ENCODE measurements at regions not wholly inside any gene's neighbourhood (a gene's known extent, or its start where the extent isn't known, plus 50 kb on each side); places are given as distances from the start of the nearest gene placed in this dataset.

DNA sequence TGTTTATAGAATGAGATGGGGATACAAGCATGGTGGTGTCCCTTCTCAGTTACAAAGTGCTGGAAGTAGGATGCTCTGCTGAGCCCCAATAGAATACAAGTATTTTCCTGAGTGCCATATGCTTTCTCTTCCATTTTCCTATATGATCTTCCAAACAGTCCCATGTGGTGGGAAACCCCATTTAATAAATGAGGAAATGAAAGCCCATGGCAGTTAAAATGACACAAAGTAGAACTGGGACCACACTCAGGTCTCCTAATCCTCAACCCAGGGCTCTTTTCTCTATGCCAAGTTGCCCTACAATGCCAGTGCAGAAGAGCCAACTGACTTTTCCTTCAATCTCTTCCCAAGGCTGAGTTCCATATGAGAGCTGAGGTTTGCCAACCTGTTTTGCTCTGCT, 198.0 kb upstream of the FOXN2 start:
- dilution Hi-C loops (cut with MboI; ENCODE audit: extremely low pct_ligation_motif_present, low sequenced_read_pairs): no loop called here
- H3K27me3 ChIP-seq (ENCODE audit: control insufficient read depth, extremely low read depth, insufficient read depth, low read length): no peaks in the 10 kb centered on the region
- TF ChIP-seq EZH2 (IDR thresholded peaks at IDR 0.05; ENCODE audit: low read length): no peak
- TF ChIP-seq, protein P1, sequence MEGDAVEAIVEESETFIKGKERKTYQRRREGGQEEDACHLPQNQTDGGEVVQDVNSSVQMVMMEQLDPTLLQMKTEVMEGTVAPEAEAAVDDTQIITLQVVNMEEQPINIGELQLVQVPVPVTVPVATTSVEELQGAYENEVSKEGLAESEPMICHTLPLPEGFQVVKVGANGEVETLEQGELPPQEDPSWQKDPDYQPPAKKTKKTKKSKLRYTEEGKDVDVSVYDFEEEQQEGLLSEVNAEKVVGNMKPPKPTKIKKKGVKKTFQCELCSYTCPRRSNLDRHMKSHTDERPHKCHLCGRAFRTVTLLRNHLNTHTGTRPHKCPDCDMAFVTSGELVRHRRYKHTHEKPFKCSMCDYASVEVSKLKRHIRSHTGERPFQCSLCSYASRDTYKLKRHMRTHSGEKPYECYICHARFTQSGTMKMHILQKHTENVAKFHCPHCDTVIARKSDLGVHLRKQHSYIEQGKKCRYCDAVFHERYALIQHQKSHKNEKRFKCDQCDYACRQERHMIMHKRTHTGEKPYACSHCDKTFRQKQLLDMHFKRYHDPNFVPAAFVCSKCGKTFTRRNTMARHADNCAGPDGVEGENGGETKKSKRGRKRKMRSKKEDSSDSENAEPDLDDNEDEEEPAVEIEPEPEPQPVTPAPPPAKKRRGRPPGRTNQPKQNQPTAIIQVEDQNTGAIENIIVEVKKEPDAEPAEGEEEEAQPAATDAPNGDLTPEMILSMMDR (optimal IDR thresholded peaks at IDR 0.05 in 1 of 3, IDR thresholded peaks at IDR 0.05 in 1 of 3, conservative IDR thresholded peaks at IDR 0.05 in 1 of 3; ENCODE audit: extremely low read depth in 1 of 3, insufficient read depth in 2 of 3, low read length in 3 of 3): no peak
- FAIRE-seq (no peak), DNase-seq (ENCODE audit: low read depth, low spot score) (no peak)
- H2AFZ ChIP-seq (ENCODE audit: control insufficient read depth, low read length): no peak overlapping the region
- no peak overlapping the region for H3K9ac ChIP-seq (ENCODE audit: control insufficient read depth, extremely low read depth, insufficient read depth, low read length)
- no peaks in the 10 kb centered on the region for H3K9me3 ChIP-seq (ENCODE audit: control insufficient read depth, low read depth, low read length)
- no peaks in the 10 kb centered on the region for H3K9me1 ChIP-seq (ENCODE audit: control insufficient read depth, extremely low read depth, insufficient read depth, low read length)
- H3K36me3 ChIP-seq (ENCODE audit: control insufficient read depth in 2 of 2, extremely low read depth in 1 of 2, insufficient read depth in 2 of 2, low read length in 2 of 2): no peaks in the 10 kb centered on the region
- peaks cover 22% of the 10 kb centered on the region for H3K4me1 ChIP-seq (ENCODE audit: control insufficient read depth, extremely low read depth, insufficient read depth, low read length)
- H3K79me2 ChIP-seq (ENCODE audit: control insufficient read depth, insufficient read depth, low read length): no peaks in the 10 kb centered on the region
- H4K20me1 ChIP-seq (ENCODE audit: control insufficient read depth, extremely low read depth, insufficient read depth, low read length): no peaks in the 10 kb centered on the region
- H3K4me2 ChIP-seq (ENCODE audit: control insufficient read depth, extremely low read depth, insufficient read depth, low read depth, low read length): no peak overlapping the region
- no peak overlapping the region for H3K4me3 ChIP-seq (ENCODE audit: control insufficient read depth in 2 of 3, extremely low read depth in 1 of 3, insufficient read depth in 2 of 3, low read depth in 1 of 3, low read length in 3 of 3)
- H3K27ac ChIP-seq (ENCODE audit: control insufficient read depth, insufficient read depth, low read length): no peak overlapping the region

DNA sequence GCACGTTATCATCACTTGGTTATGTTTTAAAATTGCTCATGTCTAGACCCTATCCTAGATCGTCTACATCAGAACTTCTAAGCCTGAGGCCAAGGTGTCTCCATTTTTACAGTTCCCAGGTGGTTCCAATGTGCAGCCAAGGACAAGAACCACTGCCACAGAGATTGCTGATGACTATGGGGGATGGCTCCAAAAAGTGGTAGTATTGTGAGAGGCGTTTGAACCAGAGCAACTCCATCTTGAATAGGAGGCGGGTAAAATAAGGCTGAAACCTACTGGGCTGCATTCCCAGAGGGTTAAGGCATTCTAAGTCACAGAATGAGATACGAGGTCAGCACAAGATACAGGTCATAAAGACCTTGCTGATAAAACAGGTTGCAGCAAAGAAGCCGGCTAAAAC, 195.6 kb upstream of the FOXN2 start:
- H3K9me3 ChIP-seq (ENCODE audit: control insufficient read depth, low read depth, low read length): no peaks in the 10 kb centered on the region
- H3K4me3 ChIP-seq (ENCODE audit: control insufficient read depth in 2 of 3, extremely low read depth in 1 of 3, insufficient read depth in 2 of 3, low read depth in 1 of 3, low read length in 3 of 3): no peak overlapping the region
- H4K20me1 ChIP-seq (ENCODE audit: control insufficient read depth, extremely low read depth, insufficient read depth, low read length): no peaks in the 10 kb centered on the region
- no peak overlapping the region for H3K4me2 ChIP-seq (ENCODE audit: control insufficient read depth, extremely low read depth, insufficient read depth, low read depth, low read length)
- H3K9ac ChIP-seq (ENCODE audit: control insufficient read depth, extremely low read depth, insufficient read depth, low read length): no peak overlapping the region
- no peak overlapping the region for H2AFZ ChIP-seq (ENCODE audit: control insufficient read depth, low read length)
- TF ChIP-seq EZH2 (IDR thresholded peaks at IDR 0.05; ENCODE audit: low read length): no peak
- TF ChIP-seq, protein P1 (optimal IDR thresholded peaks at IDR 0.05 in 1 of 3, IDR thresholded peaks at IDR 0.05 in 1 of 3, conservative IDR thresholded peaks at IDR 0.05 in 1 of 3; ENCODE audit: extremely low read depth in 1 of 3, insufficient read depth in 2 of 3, low read length in 3 of 3): no peak
- H3K36me3 ChIP-seq (ENCODE audit: control insufficient read depth in 2 of 2, extremely low read depth in 1 of 2, insufficient read depth in 2 of 2, low read length in 2 of 2): no peaks in the 10 kb centered on the region
- no peaks in the 10 kb centered on the region for H3K27me3 ChIP-seq (ENCODE audit: control insufficient read depth, extremely low read depth, insufficient read depth, low read length)
- no peaks in the 10 kb centered on the region for H3K9me1 ChIP-seq (ENCODE audit: control insufficient read depth, extremely low read depth, insufficient read depth, low read length)
- H3K27ac ChIP-seq (ENCODE audit: control insufficient read depth, insufficient read depth, low read length): no peak overlapping the region
- dilution Hi-C loops (cut with MboI; ENCODE audit: extremely low pct_ligation_motif_present, low sequenced_read_pairs): no loop called here
- H3K79me2 ChIP-seq (ENCODE audit: control insufficient read depth, insufficient read depth, low read length): no peaks in the 10 kb centered on the region
- H3K4me1 ChIP-seq (ENCODE audit: control insufficient read depth, extremely low read depth, insufficient read depth, low read length): peaks cover 8% of the 10 kb centered on the region
- DNase-seq (ENCODE audit: low read depth, low spot score) (no peak), FAIRE-seq (no peak)
